ENCODE measurements at regions not wholly inside any gene's neighbourhood (a gene's known extent, or its start where the extent isn't known, plus 50 kb on each side); places are given as distances from the start of the nearest gene placed in this dataset.
A peak's percentile ranks its signal among the peaks of the same experiment; 100 is the strongest.

- Mint-ChIP-seq H3K27ac (no peak overlapping the region), H3K4me1 (peaks cover 0 to 8% of the 10 kb centered on the region in 2 donors)
These were observed 104.6 kb upstream of the PWP1 start for GRCh38 chr12:107580750-107581618.

GRCh38 chr12:107581619-107582015 is 104.0 kb upstream of the PWP1 start:
- Mint-ChIP-seq H3K4me1 (peaks cover 0 to 3% of the 10 kb centered on the region in 2 donors), H3K36me3 (no peaks in the 10 kb centered on the region), H3K27me3 (no peaks in the 10 kb centered on the region), H3K9me3 (peaks cover 0 to under 1% of the 10 kb centered on the region in 2 donors), H3K27ac (no peak overlapping the region), H3K4me3 (no peak overlapping the region)
- ATAC-seq (replicated peaks) (no peak), DNase-seq (no peak)

More at GRCh38 chr12:107580750-107581618, 104.6 kb upstream of the PWP1 start:
- no peak for DNase-seq
- Mint-ChIP-seq H3K9me3 (no peaks in the 10 kb centered on the region), H3K27me3 (no peaks in the 10 kb centered on the region), H3K4me3 (no peak overlapping the region), H3K36me3 (no peaks in the 10 kb centered on the region)
- no peak for ATAC-seq (replicated peaks)

DNA sequence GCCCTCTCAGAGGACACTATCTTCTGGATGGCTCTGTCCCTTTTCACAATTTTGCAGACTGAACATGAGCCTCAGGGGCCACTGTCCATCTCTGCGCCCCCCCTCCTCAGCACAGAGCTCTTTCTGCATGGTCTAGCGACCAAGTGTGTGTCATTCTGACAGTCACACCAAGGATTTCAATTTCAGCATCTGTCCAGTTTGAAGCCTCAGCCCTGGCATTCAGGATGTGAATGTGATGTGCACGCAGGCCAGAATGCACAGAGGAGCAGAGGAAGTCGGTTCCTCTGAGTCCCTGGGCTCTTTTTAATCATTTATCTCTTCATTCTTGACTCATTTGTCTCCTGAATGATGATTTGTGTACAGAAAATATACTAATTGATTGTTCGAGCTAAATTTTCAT is 102.0 kb upstream of the PWP1 start:
- Mint-ChIP-seq H3K36me3 (peaks cover 4 to 6% of the 10 kb centered on the region in 2 donors), H3K4me1 (no peaks in the 10 kb centered on the region), H3K4me3 (no peak overlapping the region), H3K27me3 (no peaks in the 10 kb centered on the region), H3K9me3 (peaks cover 8 to 13% of the 10 kb centered on the region in 2 donors), H3K27ac (no peak overlapping the region)
- ATAC-seq (replicated peaks) (no peak), DNase-seq (no peak)

GRCh38 chr12:107584563-107584962 is 101.0 kb upstream of the PWP1 start:
- Mint-ChIP-seq H3K9me3 (peaks cover 8 to 13% of the 10 kb centered on the region in 2 donors), H3K27ac (no peak overlapping the region), H3K36me3 (peaks cover 4 to 6% of the 10 kb centered on the region in 2 donors), H3K27me3 (no peaks in the 10 kb centered on the region), H3K4me1 (no peaks in the 10 kb centered on the region), H3K4me3 (no peak overlapping the region)
- no peak for DNase-seq
- ATAC-seq (replicated peaks) = no peak

GRCh38 chr12:107586256-107586970 is 99.2 kb upstream of the PWP1 start:
- no peaks in the 10 kb centered on the region for H3K4me1 Mint-ChIP-seq
- H3K36me3 Mint-ChIP-seq = peaks cover 4 to 6% of the 10 kb centered on the region in 2 donors
- no peak overlapping the region for H3K4me3 Mint-ChIP-seq
- DNase-seq (no peak), ATAC-seq (replicated peaks) (no peak)
- no peak overlapping the region for H3K27ac Mint-ChIP-seq
- no peaks in the 10 kb centered on the region for H3K27me3 Mint-ChIP-seq
- peaks cover 8 to 17% of the 10 kb centered on the region in 2 donors for H3K9me3 Mint-ChIP-seq

DNA sequence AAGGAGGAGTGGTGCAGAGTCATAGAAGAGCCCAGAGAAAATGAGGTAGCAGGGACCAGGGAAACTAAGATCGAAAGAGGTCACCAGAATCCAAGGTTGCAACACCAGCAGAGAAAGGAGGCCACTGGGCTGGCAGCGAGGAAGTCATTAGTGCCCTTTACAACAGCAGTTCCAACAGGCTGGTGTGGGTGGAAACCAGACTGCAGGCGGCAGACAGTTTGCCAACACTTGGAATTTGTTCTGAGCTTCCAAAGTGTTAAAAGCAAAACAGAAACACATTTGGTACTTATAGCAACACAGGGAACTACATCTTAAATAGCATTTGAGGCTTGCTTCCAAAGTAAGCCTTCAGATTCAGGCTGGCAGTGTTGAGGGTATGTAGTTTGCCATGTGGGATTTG is 95.2 kb upstream of the PWP1 start:
- Mint-ChIP-seq H3K27ac (no peak overlapping the region), H3K9me3 (peaks cover 11 to 22% of the 10 kb centered on the region in 2 donors), H3K36me3 (peaks cover 4 to 6% of the 10 kb centered on the region in 2 donors), H3K27me3 (no peaks in the 10 kb centered on the region), H3K4me3 (no peak overlapping the region), H3K4me1 (no peaks in the 10 kb centered on the region)
- no peak for DNase-seq
- no peak for ATAC-seq (replicated peaks)

DNA sequence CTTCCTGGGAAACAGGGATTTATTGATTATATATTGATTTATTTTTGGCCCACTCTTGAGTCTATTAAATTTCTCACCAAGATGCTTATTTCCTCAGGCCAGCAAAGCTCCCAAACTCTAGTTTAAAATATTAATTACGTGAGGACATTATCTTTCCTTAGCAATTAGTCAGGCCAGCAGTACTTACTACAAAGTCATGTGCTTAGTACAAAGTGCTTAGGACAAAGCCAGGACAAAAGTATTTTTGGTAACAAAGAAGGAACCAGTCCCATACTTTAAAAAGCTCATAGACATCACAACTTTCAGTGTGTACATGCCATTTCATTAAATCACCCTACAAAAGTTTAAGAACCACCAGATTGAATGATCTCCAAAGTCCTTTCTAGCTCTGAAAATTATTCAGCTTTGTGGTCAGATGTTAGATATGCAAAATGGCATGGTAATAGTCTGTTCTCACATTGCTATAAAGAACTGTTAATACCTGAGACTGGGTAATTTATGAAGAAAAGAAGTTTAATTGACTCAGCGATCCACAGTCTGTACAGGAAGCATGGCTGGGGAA is 94.7 kb upstream of the PWP1 start:
- H3K9me3 Mint-ChIP-seq = peaks cover 11 to 22% of the 10 kb centered on the region in 2 donors
- DNase-seq (no peak), ATAC-seq (replicated peaks) (no peak)
- H3K36me3 Mint-ChIP-seq = peaks cover 4 to 6% of the 10 kb centered on the region in 2 donors
- H3K27ac Mint-ChIP-seq = no peak overlapping the region
- H3K27me3 Mint-ChIP-seq = no peaks in the 10 kb centered on the region
- H3K4me1 Mint-ChIP-seq = no peaks in the 10 kb centered on the region
- H3K4me3 Mint-ChIP-seq = no peak overlapping the region

- no peaks in the 10 kb centered on the region for H3K4me1 Mint-ChIP-seq
- no peak overlapping the region for H3K4me3 Mint-ChIP-seq
- H3K9me3 Mint-ChIP-seq = peaks cover 3 to 9% of the 10 kb centered on the region in 2 donors
- no peaks in the 10 kb centered on the region for H3K36me3 Mint-ChIP-seq
- peak in 1 of 2 donors; percentile 27 for ATAC-seq (replicated peaks)
- DNase-seq = no peak
- H3K27ac Mint-ChIP-seq = no peak overlapping the region
- H3K27me3 Mint-ChIP-seq = no peaks in the 10 kb centered on the region
These were observed 91.8 kb upstream of the PWP1 start for GRCh38 chr12:107593713-107594381.

DNA sequence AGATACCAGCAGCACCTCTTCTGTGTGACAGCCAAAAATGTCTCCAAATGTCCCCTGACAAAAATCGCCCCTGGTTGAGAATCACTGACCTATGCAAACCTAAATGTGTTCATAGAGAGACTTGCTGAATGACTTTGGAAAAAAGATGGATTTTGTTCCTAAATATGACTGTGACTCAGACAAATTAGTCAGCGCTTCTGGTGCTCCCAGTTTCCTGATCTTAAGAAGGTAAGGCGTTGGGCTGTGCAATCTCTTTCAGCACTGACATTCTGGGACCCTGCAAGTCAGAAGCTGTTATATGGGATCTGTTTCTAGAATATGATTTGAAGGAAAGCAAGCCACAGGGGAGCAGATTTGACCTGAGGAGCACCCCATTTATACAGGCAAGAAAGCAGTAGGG is 90.6 kb upstream of the PWP1 start:
- ATAC-seq (replicated peaks) = no peak
- Mint-ChIP-seq H3K27ac (no peak overlapping the region), H3K9me3 (peaks cover 3 to 9% of the 10 kb centered on the region in 2 donors)

DNA sequence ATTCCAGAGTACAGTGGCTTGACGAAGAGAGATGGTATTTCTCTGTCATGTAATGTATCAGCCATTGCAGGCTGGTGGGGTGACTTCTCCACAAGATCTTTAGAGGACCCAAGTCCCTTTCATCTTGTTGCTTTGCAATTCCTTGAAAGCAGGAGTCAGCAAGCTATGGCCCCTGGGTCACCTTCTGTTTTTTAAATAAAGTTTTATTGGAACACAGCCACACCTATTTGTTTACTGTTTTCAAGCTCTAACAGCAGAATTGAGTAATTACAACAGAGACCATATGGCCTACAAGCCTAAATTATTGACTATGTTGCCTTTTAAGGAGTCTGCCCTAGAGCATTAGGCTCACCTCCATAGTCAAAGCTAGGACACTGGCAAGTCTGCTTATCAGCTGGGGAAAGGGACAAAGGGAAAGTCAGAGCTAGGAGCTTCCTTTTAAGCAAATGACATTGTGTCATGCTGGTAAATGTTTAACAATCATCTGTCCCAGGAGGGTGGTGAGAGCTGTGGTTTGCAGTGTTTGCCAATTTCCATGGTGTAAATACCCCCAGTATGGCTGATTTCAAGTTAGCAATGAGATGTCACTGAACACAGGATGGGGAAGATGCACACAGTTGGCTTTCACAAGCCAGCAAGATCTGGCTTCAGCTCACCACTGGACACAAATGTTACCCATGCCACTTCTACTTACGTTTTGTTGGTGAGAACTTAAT is 87.7 kb upstream of the PWP1 start:
- Mint-ChIP-seq H3K4me3 (no peak overlapping the region), H3K36me3 (no peaks in the 10 kb centered on the region), H3K9me3 (peaks cover 3 to 5% of the 10 kb centered on the region in 2 donors), H3K27me3 (no peaks in the 10 kb centered on the region), H3K27ac (no peak overlapping the region), H3K4me1 (peaks cover 5% of the 10 kb centered on the region in 2 donors)
- DNase-seq (no peak), ATAC-seq (replicated peaks) (peak in 1 of 2 donors; percentile 18)

More for the DNA sequence above, 90.6 kb upstream of the PWP1 start:
- H3K4me1 Mint-ChIP-seq = no peaks in the 10 kb centered on the region
- no peaks in the 10 kb centered on the region for H3K36me3 Mint-ChIP-seq
- H3K27me3 Mint-ChIP-seq = no peaks in the 10 kb centered on the region
- no peak overlapping the region for H3K4me3 Mint-ChIP-seq
- DNase-seq = no peak

DNA sequence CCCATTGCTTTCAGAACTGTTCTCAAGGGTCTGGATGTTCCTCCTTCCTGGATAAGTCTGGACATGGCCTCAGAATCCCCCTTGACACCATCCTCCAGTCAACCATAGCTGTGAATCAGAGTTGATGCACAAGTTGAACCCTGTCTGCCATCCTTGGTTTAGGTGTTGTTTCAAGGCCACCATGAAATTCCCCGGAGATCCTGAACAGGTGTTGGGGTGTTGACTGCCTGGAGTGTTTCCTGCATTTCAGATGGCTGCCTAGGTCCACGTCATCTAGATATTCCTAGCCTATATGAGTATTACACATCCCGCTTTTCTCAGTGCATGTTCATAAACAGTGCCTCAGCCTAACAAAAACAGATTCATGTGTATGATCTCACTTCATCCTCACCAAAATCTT is 86.7 kb upstream of the PWP1 start:
- no peak for ATAC-seq (replicated peaks)
- no peak overlapping the region for H3K27ac Mint-ChIP-seq
- no peaks in the 10 kb centered on the region for H3K36me3 Mint-ChIP-seq

GRCh38 chr12:107600581-107601144 is 84.9 kb upstream of the PWP1 start:
- H3K27me3 Mint-ChIP-seq = no peaks in the 10 kb centered on the region
- peaks cover 5% of the 10 kb centered on the region in 2 donors for H3K4me1 Mint-ChIP-seq
- ATAC-seq (replicated peaks) = no peak
- DNase-seq = no peak
- no peak overlapping the region for H3K27ac Mint-ChIP-seq
- no peaks in the 10 kb centered on the region for H3K36me3 Mint-ChIP-seq
- no peak overlapping the region for H3K4me3 Mint-ChIP-seq
- no peaks in the 10 kb centered on the region for H3K9me3 Mint-ChIP-seq

More for the DNA sequence above, 86.7 kb upstream of the PWP1 start:
- Mint-ChIP-seq H3K4me3 (no peak overlapping the region), H3K9me3 (peaks cover 0 to under 1% of the 10 kb centered on the region in 2 donors), H3K27me3 (no peaks in the 10 kb centered on the region), H3K4me1 (peaks cover 5% of the 10 kb centered on the region in 2 donors)
- no peak for DNase-seq

DNA sequence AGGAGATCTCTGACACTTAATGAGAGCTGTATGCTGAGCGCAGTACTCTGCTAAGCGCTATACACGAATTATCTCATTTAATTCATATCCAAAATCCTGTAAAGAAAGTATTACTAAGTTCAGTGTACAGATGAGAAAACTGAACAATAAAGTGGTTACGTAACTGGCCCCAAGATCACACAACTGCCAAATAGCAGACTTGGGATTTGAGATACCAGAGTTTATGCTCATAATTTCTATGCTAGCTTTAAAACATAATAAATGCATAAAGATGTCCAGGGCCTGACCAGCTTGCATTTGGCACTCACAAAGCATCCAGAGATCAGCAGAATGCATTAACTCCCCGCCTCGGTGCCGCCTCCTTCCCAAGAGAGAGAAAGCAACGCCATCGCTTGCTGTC is 83.2 kb upstream of the PWP1 start:
- no peak overlapping the region for H3K27ac Mint-ChIP-seq

More for the DNA sequence above, 83.2 kb upstream of the PWP1 start:
- no peak for DNase-seq
- H3K36me3 Mint-ChIP-seq = no peaks in the 10 kb centered on the region
- H3K4me3 Mint-ChIP-seq = no peak overlapping the region
- ATAC-seq (replicated peaks) = no peak
- peaks cover 5% of the 10 kb centered on the region in 2 donors for H3K4me1 Mint-ChIP-seq
- H3K9me3 Mint-ChIP-seq = no peaks in the 10 kb centered on the region
- no peaks in the 10 kb centered on the region for H3K27me3 Mint-ChIP-seq

All from stimulated activated naive B cell treated with anti-CD40 and anti-IgM and Interleukin-4, amounts not matched to agents 10 μg/mL and 1 μg/mL and 100 μg/mL, for 72 hours (primary cell).